ENCODE measurements at regions not wholly inside any gene's neighbourhood (a gene's known extent, or its start where the extent isn't known, plus 50 kb on each side); places are given as distances from the start of the nearest gene placed in this dataset.

DNA sequence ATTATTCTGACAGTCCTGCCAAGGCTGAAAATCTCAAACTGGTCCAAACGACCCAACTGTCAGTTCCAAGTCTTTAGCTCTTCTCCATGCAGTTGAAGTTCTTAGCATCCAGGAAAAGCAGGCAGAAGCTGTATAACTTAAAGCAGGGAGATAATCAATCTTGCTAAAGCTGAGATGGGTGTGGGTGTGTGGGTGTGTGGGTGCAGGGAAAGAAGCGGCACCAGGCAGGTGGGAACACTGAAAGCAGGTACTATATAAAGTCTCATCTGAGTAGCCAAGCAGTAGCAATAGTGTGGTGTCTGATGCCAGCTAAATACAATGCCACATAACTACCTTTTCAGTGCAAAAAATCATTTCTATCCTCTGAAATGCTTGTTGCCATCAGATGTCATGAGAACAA, 69.7 kb upstream of the EGFL6 start:
- TF ChIP-seq EP300 (IDR thresholded peaks at IDR 0.05) (no peak), POLR2A (IDR thresholded peaks at IDR 0.05) (no peak)
- TF ChIP-seq, protein P1, sequence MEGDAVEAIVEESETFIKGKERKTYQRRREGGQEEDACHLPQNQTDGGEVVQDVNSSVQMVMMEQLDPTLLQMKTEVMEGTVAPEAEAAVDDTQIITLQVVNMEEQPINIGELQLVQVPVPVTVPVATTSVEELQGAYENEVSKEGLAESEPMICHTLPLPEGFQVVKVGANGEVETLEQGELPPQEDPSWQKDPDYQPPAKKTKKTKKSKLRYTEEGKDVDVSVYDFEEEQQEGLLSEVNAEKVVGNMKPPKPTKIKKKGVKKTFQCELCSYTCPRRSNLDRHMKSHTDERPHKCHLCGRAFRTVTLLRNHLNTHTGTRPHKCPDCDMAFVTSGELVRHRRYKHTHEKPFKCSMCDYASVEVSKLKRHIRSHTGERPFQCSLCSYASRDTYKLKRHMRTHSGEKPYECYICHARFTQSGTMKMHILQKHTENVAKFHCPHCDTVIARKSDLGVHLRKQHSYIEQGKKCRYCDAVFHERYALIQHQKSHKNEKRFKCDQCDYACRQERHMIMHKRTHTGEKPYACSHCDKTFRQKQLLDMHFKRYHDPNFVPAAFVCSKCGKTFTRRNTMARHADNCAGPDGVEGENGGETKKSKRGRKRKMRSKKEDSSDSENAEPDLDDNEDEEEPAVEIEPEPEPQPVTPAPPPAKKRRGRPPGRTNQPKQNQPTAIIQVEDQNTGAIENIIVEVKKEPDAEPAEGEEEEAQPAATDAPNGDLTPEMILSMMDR (IDR thresholded peaks at IDR 0.05) = no peak
